CD14-positive monocyte (primary cell): ENCODE measurements at regions not wholly inside any gene's neighbourhood (a gene's known extent, or its start where the extent isn't known, plus 50 kb on each side); places are given as distances from the start of the nearest gene placed in this dataset.

Experiments
- DNase-seq, 3 donors: peaks; one replicate each; pipeline ENCODE4 v3.0.0-alpha.2; 2011 to 2022
- H2AFZ ChIP-seq: 2 replicates; pipeline ENCODE4 v1.6.0; 2012; ENCODE audit warnings: mild to moderate bottlenecking, low read depth, low read length, inconsistent platforms; ENCODE audit not compliant: insufficient read depth, poor library complexity, severe bottlenecking
- H3K27ac ChIP-seq, 2 donors: 1 replicate in 1 of 2; 2 replicates in 1 of 2; pipeline ENCODE4 v1.5.1; 2012 to 2013; ENCODE audit warnings: low read length in 2 of 2, control low read depth in 1 of 2, inconsistent platforms in 1 of 2, low read depth in 1 of 2, mild to moderate bottlenecking in 1 of 2
- H3K27me3 ChIP-seq, 2 donors: one replicate each; pipeline versions ENCODE4 v1.6.0 to v1.6.1; 2011 to 2013; ENCODE audit warnings: low read length in 2 of 2; ENCODE audit not compliant: control insufficient read depth in 2 of 2, insufficient read depth in 2 of 2
- H3K36me3 ChIP-seq, 2 donors: replicated peaks in 1 of 2; 1 replicate in 1 of 2; 2 replicates in 1 of 2; pipeline versions ENCODE4 v1.5.1 to v1.6.1; 2012 to 2013; ENCODE audit warnings: low read length in 2 of 2, control low read depth in 1 of 2, inconsistent platforms in 1 of 2, mild to moderate bottlenecking in 1 of 2; ENCODE audit not compliant: insufficient read depth in 2 of 2, control insufficient read depth in 1 of 2
- H3K4me1 ChIP-seq, 2 donors: 1 replicate in 1 of 2; 2 replicates in 1 of 2; pipeline versions ENCODE4 v1.5.1 to v1.6.1; 2012 to 2013; ENCODE audit warnings: low read length in 2 of 2, control low read depth in 1 of 2, inconsistent platforms in 1 of 2, mild to moderate bottlenecking in 1 of 2, moderate library complexity in 1 of 2; ENCODE audit not compliant: insufficient read depth in 2 of 2, control insufficient read depth in 1 of 2
- H3K4me2 ChIP-seq: replicated peaks from 2 replicates; pipeline ENCODE3; 2012; ENCODE audit warnings: low read length, moderate library complexity, mild to moderate bottlenecking; ENCODE audit not compliant: poor library complexity, severe bottlenecking; ENCODE audit errors: extremely low read depth
- H3K4me3 ChIP-seq, 3 experiments: fragments of 200-600 bp in 1 of 3; sonication (generic) in 1 of 3; replicated peaks in 1 of 3; 1 replicate in 2 of 3; 2 replicates in 1 of 3; pipeline ENCODE4 v1.5.1; 2011 to 2013; ENCODE audit warnings: low read length in 3 of 3, mild to moderate bottlenecking in 3 of 3, control low read depth in 2 of 3, low read depth in 2 of 3, inconsistent platforms in 1 of 3, moderate library complexity in 1 of 3
- H3K79me2 ChIP-seq: 2 replicates; pipeline ENCODE4 v1.6.0; 2012; ENCODE audit warnings: mild to moderate bottlenecking, control low read depth, inconsistent platforms, low read length, moderate library complexity; ENCODE audit not compliant: insufficient read depth
- H3K9ac ChIP-seq: 2 replicates; pipeline ENCODE4 v1.6.0; 2017; ENCODE audit warnings: low read length, mild to moderate bottlenecking; ENCODE audit not compliant: insufficient read depth, poor library complexity, severe bottlenecking
- H3K9me3 ChIP-seq, 2 donors: replicated peaks in 1 of 2; 1 replicate in 1 of 2; 2 replicates in 1 of 2; pipeline versions ENCODE4 v1.5.1 to v1.6.1; 2012 to 2013; ENCODE audit warnings: low read length in 2 of 2, control low read depth in 1 of 2; ENCODE audit not compliant: control insufficient read depth in 1 of 2, insufficient read depth in 1 of 2
- H4K20me1 ChIP-seq: 2 replicates; pipeline ENCODE4 v1.6.0; 2012; ENCODE audit warnings: mild to moderate bottlenecking, low read length, control low read depth, moderate library complexity; ENCODE audit not compliant: insufficient read depth
- H3K27ac Mint-ChIP-seq, 7 donors: one replicate each; pipeline ENCODE4 v1.8.0; 2020; ENCODE audit warnings: mild to moderate bottlenecking in 7 of 7, mixed read lengths in 7 of 7, moderate library complexity in 6 of 7, inconsistent platforms in 2 of 7
- H3K27me3 Mint-ChIP-seq, 3 donors: one replicate each; pipeline ENCODE4 v1.8.0; 2021 to 2022; ENCODE audit warnings: low read depth in 3 of 3, mild to moderate bottlenecking in 3 of 3, mixed read lengths in 3 of 3, moderate library complexity in 3 of 3, inconsistent platforms in 1 of 3
- H3K36me3 Mint-ChIP-seq, 2 donors: one replicate each; pipeline ENCODE4 v1.8.0; 2020; ENCODE audit warnings: mixed read lengths in 2 of 2, inconsistent platforms in 1 of 2, mild to moderate bottlenecking in 1 of 2
- H3K4me1 Mint-ChIP-seq: one replicate; pipeline ENCODE4 v1.8.0; 2020; ENCODE audit warnings: mild to moderate bottlenecking, mixed read lengths
- H3K4me3 Mint-ChIP-seq, 2 donors: one replicate each; pipeline ENCODE4 v1.8.0; 2020; ENCODE audit warnings: mild to moderate bottlenecking in 2 of 2, mixed read lengths in 2 of 2, moderate library complexity in 1 of 2
- H3K9me3 Mint-ChIP-seq, 7 donors: one replicate each; pipeline ENCODE4 v1.8.0; 2020 to 2022; ENCODE audit warnings: mixed read lengths in 7 of 7, mild to moderate bottlenecking in 6 of 7, moderate library complexity in 6 of 7, inconsistent platforms in 2 of 7
- WGBS: methylation state at CpG from one replicate; pipeline ENCODE4 v1.1.5; 2013; ENCODE audit warnings: missing lambda C conversion rate; ENCODE audit not compliant: insufficient coverage; 5-methylcytosine and 5-hydroxymethylcytosine counted together
- intact Hi-C, 2 donors: fragments of 100-400 bp; cut with micrococcal nuclease; formaldehyde crosslinking; loops; one replicate each; pipeline versions ENCODE4 v1.15.0 to v1.15.1; 2023
- TF ChIP-seq, protein P1 (sequence below): fragments of 200-600 bp; IDR thresholded peaks from one replicate; pipeline ENCODE4 v1.8.0; 2022; ENCODE audit warnings: antibody characterized with exemption, mild to moderate bottlenecking

DNA sequence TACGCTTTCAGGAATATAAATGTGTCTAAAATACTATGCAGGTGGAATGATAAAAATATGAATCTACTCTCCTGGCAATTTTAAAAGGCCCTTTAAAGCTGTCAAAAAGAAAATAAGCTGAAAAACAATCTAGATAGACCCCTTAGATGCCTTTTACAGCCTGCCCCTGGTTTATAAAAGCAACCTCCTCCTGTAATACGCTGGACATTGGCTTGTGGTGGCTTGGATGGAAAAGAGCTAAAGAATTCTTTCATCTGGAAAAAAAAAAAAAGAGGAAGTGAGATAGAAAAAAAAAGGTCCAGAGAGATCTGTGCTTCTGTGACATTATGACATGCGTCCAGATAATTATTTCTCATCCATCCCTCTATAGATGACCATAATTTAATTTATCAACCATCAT, 115.9 kb upstream of the NRSN1 start:
- Mint-ChIP-seq H3K4me1 (no peaks in the 10 kb centered on the region), H3K27me3 (peaks cover 0 to 1% (median 0%) of the 10 kb centered on the region in 3 donors), H3K36me3 (no peaks in the 10 kb centered on the region), H3K9me3 (peaks cover 0 to 12% (median 6%) of the 10 kb centered on the region in 7 donors), H3K27ac (no peak overlapping the region), H3K4me3 (no peak overlapping the region)
- Histone ChIP-seq H3K4me2 (no peak overlapping the region), H3K36me3 (no peaks in the 10 kb centered on the region), H3K27ac (no peak overlapping the region), H3K9me3 (peaks cover 0 to 4% of the 10 kb centered on the region in 2 donors), H4K20me1 (no peaks in the 10 kb centered on the region), H3K4me1 (no peaks in the 10 kb centered on the region), H3K27me3 (no peaks in the 10 kb centered on the region), H3K4me3 (no peak overlapping the region), H2AFZ (no peak overlapping the region), H3K79me2 (no peaks in the 10 kb centered on the region), H3K9ac (no peak overlapping the region)
- WGBS = no CpG with 5 or more reads among the region's 3 CpGs
- no peak for DNase-seq
- intact Hi-C loops = no loop called here
- TF ChIP-seq, protein P1, sequence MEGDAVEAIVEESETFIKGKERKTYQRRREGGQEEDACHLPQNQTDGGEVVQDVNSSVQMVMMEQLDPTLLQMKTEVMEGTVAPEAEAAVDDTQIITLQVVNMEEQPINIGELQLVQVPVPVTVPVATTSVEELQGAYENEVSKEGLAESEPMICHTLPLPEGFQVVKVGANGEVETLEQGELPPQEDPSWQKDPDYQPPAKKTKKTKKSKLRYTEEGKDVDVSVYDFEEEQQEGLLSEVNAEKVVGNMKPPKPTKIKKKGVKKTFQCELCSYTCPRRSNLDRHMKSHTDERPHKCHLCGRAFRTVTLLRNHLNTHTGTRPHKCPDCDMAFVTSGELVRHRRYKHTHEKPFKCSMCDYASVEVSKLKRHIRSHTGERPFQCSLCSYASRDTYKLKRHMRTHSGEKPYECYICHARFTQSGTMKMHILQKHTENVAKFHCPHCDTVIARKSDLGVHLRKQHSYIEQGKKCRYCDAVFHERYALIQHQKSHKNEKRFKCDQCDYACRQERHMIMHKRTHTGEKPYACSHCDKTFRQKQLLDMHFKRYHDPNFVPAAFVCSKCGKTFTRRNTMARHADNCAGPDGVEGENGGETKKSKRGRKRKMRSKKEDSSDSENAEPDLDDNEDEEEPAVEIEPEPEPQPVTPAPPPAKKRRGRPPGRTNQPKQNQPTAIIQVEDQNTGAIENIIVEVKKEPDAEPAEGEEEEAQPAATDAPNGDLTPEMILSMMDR = no peak

DNA sequence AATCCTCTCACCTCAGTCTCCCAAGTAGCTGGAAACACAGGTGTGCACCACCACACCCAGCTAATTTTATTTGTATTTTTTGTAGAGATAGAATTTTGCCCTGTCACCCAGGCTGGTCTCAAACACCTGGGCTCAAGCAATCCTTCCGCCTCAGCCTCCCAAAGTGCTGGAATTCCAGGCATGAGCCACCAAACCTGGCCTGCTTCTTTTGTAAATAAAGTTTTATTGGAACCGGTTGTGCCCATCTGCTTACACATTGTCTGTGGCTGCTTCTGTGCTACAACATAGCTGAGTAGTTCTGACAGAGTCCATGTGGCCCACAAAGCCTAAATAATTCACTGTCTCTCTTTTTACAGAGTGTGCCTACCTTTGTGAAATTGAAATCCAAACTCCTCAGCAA, 109.7 kb upstream of the NRSN1 start:
- Histone ChIP-seq H3K4me2 (no peak overlapping the region), H2AFZ (no peak overlapping the region), H3K79me2 (no peaks in the 10 kb centered on the region), H3K27me3 (no peaks in the 10 kb centered on the region), H3K9ac (no peak overlapping the region), H3K9me3 (peaks cover 0 to 7% of the 10 kb centered on the region in 2 donors), H3K4me3 (no peak overlapping the region), H3K36me3 (no peaks in the 10 kb centered on the region), H3K4me1 (no peaks in the 10 kb centered on the region), H3K27ac (no peak overlapping the region), H4K20me1 (no peaks in the 10 kb centered on the region)
- WGBS = 54% methylated on average over 2 of the region's 2 CpGs
- peaks cover 2 to 11% (median 6%) of the 10 kb centered on the region in 7 donors for H3K9me3 Mint-ChIP-seq
- TF ChIP-seq, protein P1 = no peak
- no peak for DNase-seq
- intact Hi-C loops = no loop called here
- no peaks in the 10 kb centered on the region for H3K4me1 Mint-ChIP-seq
- H3K27me3 Mint-ChIP-seq = no peaks in the 10 kb centered on the region
- no peak overlapping the region for H3K27ac Mint-ChIP-seq
- no peak overlapping the region for H3K4me3 Mint-ChIP-seq
- H3K36me3 Mint-ChIP-seq = no peaks in the 10 kb centered on the region
